Hepatocyte (in vitro differentiated cells): ENCODE measurements at regions not wholly inside any gene's neighbourhood (a gene's known extent, or its start where the extent isn't known, plus 50 kb on each side); places are given as distances from the start of the nearest gene placed in this dataset.
"Not testable (repeated sequence)": the region's sequence is repeated elsewhere in the genome, so short reads cannot be mapped to it uniquely, and the experiment has no call there.

Experiments used
- DNase-seq: peaks from one replicate; pipeline ENCODE4 v3.0.0-alpha.2; 2016; ENCODE audit warnings: low spot score
- H2AFZ ChIP-seq: fragments of 200-600 bp; sonication (generic); 2 replicates; pipeline ENCODE4 v1.6.0; 2016; ENCODE audit warnings: antibody characterized with exemption, mild to moderate bottlenecking
- H3K27ac ChIP-seq: fragments of 200-600 bp; sonication (generic); 2 replicates; pipeline ENCODE4 v1.5.1; 2016; ENCODE audit warnings: mild to moderate bottlenecking
- H3K27me3 ChIP-seq: fragments of 200-600 bp; sonication (generic); 2 replicates; pipeline ENCODE4 v1.6.1; 2016
- H3K36me3 ChIP-seq: fragments of 200-600 bp; sonication (generic); replicated peaks from 2 replicates; pipeline ENCODE4 v1.5.1; 2016; ENCODE audit warnings: low read depth; ENCODE audit not compliant: insufficient read depth
- H3K4me1 ChIP-seq: fragments of 200-600 bp; sonication (generic); 2 replicates; pipeline ENCODE4 v1.5.1; 2016; ENCODE audit warnings: mild to moderate bottlenecking, moderate library complexity; ENCODE audit not compliant: insufficient read depth
- H3K4me2 ChIP-seq: fragments of 200-600 bp; sonication (generic); 2 replicates; pipeline ENCODE4 v1.6.0; 2016
- H3K4me3 ChIP-seq: fragments of 200-600 bp; sonication (generic); 2 replicates; pipeline ENCODE4 v1.5.1; 2016; ENCODE audit warnings: mild to moderate bottlenecking
- H3K79me2 ChIP-seq: fragments of 200-600 bp; sonication (generic); 2 replicates; pipeline ENCODE4 v1.6.0; 2017; ENCODE audit warnings: mild to moderate bottlenecking
- H3K9me2 ChIP-seq: fragments of 200-600 bp; sonication (generic); replicated peaks from 2 replicates; pipeline ENCODE4 v1.6.0; 2017; ENCODE audit warnings: mild to moderate bottlenecking; ENCODE audit not compliant: insufficient read depth
- H3K9me3 ChIP-seq: fragments of 200-600 bp; sonication (generic); 2 replicates; pipeline ENCODE4 v1.5.1; 2016; ENCODE audit warnings: low read depth, mild to moderate bottlenecking
- H4K20me1 ChIP-seq: fragments of 200-600 bp; sonication (generic); 2 replicates; pipeline ENCODE4 v1.6.0; 2016; ENCODE audit warnings: mild to moderate bottlenecking; ENCODE audit not compliant: insufficient read depth, poor library complexity, severe bottlenecking
- CTCF ChIP-seq: fragments of 200-600 bp; sonication (generic); IDR thresholded peaks from 2 replicates; pipeline ENCODE4 v1.5.1; 2016; ENCODE audit warnings: antibody characterized with exemption, mild to moderate bottlenecking; ENCODE audit not compliant: poor library complexity
- EZH2 ChIP-seq: fragments of 200-600 bp; sonication (generic); IDR thresholded peaks from 2 replicates; pipeline ENCODE4 v1.6.1; 2016; ENCODE audit warnings: antibody characterized with exemption, mild to moderate bottlenecking, borderline replicate concordance
- EZH2phosphoT487 ChIP-seq: fragments of 200-600 bp; sonication (generic); IDR thresholded peaks from one replicate; pipeline ENCODE4 v1.6.1; 2018; ENCODE audit warnings: antibody characterized with exemption, mild to moderate bottlenecking, low read depth, moderate library complexity; ENCODE audit not compliant: unreplicated experiment, severe bottlenecking
- WGBS: methylation state at CpG from one replicate; pipeline ENCODE4 v1.1.6; 2016; ENCODE audit warnings: low lambda C conversion rate; ENCODE audit errors: missing lambda C conversion rate; 5-methylcytosine and 5-hydroxymethylcytosine counted together

GRCh38 chr20:48120120-48120519 lies 334.8 kb upstream of the SULF2 start:
- Histone ChIP-seq H3K4me1 (no peaks in the 10 kb centered on the region), H4K20me1 (no peaks in the 10 kb centered on the region), H3K79me2 (no peaks in the 10 kb centered on the region), H3K36me3 (no peaks in the 10 kb centered on the region), H2AFZ (no peak overlapping the region), H3K9me3 (no peaks in the 10 kb centered on the region), H3K4me2 (no peak overlapping the region), H3K9me2 (no peaks in the 10 kb centered on the region), H3K27me3 (no peaks in the 10 kb centered on the region), H3K27ac (no peak overlapping the region), H3K4me3 (no peak overlapping the region)
- no peak for DNase-seq
- no peak for TF ChIP-seq CTCF
- no peak for TF ChIP-seq EZH2
- no peak for TF ChIP-seq EZH2phosphoT487
- 90% methylated on average over 8 of the region's 8 CpGs for whole genome bisulfite sequencing

- H3K27me3 ChIP-seq, H3K4me3 ChIP-seq, DNase-seq, H3K36me3 ChIP-seq, H3K4me2 ChIP-seq, H3K79me2 ChIP-seq, H4K20me1 ChIP-seq, H3K27ac ChIP-seq, H3K4me1 ChIP-seq, H3K9me3 ChIP-seq, H3K9me2 ChIP-seq, H2AFZ ChIP-seq: not testable (repeated sequence)
- 90% methylated on average over 5 of the region's 5 CpGs for WGBS
These were observed 334.1 kb upstream of the SULF2 start for GRCh38 chr20:48119389-48119788.

GRCh38 chr20:48115502-48115901 lies 330.2 kb upstream of the SULF2 start:
- no peak overlapping the region for H3K27ac ChIP-seq
- H3K4me1 ChIP-seq, result no peaks in the 10 kb centered on the region
- no peak overlapping the region for H3K4me2 ChIP-seq
- no peak for TF ChIP-seq EZH2phosphoT487
- TF ChIP-seq EZH2, result no peak
- no peak for TF ChIP-seq CTCF
- no peak for DNase-seq
- WGBS, result 83% methylated on average over 4 of the region's 4 CpGs
- H3K9me3 ChIP-seq, result no peaks in the 10 kb centered on the region
- no peaks in the 10 kb centered on the region for H4K20me1 ChIP-seq
- no peaks in the 10 kb centered on the region for H3K27me3 ChIP-seq
- no peak overlapping the region for H2AFZ ChIP-seq
- H3K4me3 ChIP-seq, result no peak overlapping the region
- no peaks in the 10 kb centered on the region for H3K79me2 ChIP-seq
- no peaks in the 10 kb centered on the region for H3K36me3 ChIP-seq
- no peaks in the 10 kb centered on the region for H3K9me2 ChIP-seq

GRCh38 chr20:48107560-48107959 lies 322.3 kb upstream of the SULF2 start:
- Histone ChIP-seq H3K4me1 (no peaks in the 10 kb centered on the region), H3K9me2 (no peaks in the 10 kb centered on the region), H3K4me3 (no peak overlapping the region), H3K4me2 (no peak overlapping the region), H3K79me2 (no peaks in the 10 kb centered on the region), H3K27ac (no peak overlapping the region), H3K27me3 (no peaks in the 10 kb centered on the region), H4K20me1 (no peaks in the 10 kb centered on the region), H3K36me3 (no peaks in the 10 kb centered on the region), H3K9me3 (no peaks in the 10 kb centered on the region), H2AFZ (no peak overlapping the region)
- DNase-seq, result no peak
- WGBS, result 91% methylated on average over 9 of the region's 9 CpGs
- no peak for TF ChIP-seq CTCF
- TF ChIP-seq EZH2, result no peak
- TF ChIP-seq EZH2phosphoT487, result no peak
